GM12873 (cell line): ENCODE measurements at regions not wholly inside any gene's neighbourhood (a gene's known extent, or its start where the extent isn't known, plus 50 kb on each side); places are given as distances from the start of the nearest gene placed in this dataset.

ENCODE experiments used
- TF ChIP-seq, protein P1 (sequence below): IDR thresholded peaks from 2 replicates; pipeline ENCODE4 v1.5.1; 2012; ENCODE audit warnings: low read depth, mild to moderate bottlenecking, moderate library complexity, low read length, control low read depth; ENCODE audit not compliant: insufficient read depth; ENCODE audit errors: missing control alignments

DNA sequence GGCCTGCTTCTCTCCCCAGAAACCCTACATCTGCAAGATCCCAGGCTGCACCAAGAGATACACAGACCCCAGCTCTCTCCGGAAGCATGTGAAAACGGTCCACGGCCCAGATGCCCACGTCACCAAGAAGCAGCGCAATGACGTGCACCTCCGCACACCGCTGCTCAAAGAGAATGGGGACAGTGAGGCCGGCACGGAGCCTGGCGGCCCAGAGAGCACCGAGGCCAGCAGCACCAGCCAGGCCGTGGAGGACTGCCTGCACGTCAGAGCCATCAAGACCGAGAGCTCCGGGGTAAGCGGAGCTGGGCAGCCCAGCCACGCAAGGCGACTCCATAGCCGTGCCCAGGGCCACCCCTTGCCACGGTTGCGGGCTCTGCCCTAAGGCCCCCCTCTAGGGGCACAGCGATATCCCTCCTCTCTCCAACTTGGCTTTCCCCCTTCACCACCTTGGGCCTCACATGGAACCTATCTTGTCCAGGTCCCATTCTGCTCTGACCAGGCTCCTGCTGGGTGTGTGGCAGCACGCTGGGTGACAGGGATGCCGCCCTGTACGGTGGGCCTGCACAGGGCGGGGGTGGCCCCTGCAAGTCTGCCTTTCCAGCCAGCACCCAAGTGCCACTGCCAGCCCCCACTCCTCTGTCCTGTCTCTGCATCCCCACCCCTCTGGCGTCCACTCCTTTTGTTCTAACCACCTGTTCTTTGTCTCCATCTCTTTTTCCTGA is 248.9 kb downstream of the GLI2 start:
- TF ChIP-seq, protein P1, sequence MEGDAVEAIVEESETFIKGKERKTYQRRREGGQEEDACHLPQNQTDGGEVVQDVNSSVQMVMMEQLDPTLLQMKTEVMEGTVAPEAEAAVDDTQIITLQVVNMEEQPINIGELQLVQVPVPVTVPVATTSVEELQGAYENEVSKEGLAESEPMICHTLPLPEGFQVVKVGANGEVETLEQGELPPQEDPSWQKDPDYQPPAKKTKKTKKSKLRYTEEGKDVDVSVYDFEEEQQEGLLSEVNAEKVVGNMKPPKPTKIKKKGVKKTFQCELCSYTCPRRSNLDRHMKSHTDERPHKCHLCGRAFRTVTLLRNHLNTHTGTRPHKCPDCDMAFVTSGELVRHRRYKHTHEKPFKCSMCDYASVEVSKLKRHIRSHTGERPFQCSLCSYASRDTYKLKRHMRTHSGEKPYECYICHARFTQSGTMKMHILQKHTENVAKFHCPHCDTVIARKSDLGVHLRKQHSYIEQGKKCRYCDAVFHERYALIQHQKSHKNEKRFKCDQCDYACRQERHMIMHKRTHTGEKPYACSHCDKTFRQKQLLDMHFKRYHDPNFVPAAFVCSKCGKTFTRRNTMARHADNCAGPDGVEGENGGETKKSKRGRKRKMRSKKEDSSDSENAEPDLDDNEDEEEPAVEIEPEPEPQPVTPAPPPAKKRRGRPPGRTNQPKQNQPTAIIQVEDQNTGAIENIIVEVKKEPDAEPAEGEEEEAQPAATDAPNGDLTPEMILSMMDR: no peak

DNA sequence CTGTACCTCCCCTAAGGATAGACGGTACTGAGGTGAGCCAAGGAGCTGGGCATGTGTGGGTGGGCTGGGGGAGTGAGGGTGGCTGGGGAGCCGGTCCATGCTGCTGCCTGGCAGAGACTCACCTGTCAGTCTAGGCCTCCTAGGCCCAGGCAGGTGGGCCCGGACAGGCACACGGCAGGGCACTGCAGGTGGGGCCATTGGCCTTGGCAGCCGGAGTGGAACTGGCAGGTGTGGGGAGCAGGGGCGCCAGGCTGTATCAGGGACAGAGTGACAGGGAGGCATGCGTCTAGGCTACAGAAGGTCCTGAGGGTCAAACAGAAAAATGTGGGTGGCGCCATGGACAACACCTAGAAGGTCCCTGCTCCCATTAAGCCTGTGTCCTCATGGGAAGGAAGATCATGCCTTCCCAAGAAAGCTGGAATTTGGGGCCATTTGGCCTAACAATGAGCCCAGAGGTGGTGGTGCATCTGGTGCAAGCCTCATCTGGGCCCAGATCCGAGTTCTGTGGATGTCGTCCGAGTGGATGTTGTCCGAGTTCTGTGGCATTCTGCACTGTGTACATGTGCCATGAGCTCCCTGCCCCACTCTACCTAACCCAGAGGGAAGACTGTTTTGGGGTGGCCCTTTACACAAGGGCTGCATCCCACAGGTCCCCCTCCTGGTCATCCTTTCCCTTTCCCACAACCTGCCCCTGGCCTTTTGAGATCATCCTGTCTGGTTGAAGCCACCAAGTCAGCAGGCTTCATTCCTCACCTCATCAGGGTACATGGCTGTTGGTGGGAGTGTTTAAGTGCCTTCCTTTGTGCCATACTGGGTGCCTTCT is 249.7 kb downstream of the GLI2 start:
- TF ChIP-seq, protein P1: no peak

DNA sequence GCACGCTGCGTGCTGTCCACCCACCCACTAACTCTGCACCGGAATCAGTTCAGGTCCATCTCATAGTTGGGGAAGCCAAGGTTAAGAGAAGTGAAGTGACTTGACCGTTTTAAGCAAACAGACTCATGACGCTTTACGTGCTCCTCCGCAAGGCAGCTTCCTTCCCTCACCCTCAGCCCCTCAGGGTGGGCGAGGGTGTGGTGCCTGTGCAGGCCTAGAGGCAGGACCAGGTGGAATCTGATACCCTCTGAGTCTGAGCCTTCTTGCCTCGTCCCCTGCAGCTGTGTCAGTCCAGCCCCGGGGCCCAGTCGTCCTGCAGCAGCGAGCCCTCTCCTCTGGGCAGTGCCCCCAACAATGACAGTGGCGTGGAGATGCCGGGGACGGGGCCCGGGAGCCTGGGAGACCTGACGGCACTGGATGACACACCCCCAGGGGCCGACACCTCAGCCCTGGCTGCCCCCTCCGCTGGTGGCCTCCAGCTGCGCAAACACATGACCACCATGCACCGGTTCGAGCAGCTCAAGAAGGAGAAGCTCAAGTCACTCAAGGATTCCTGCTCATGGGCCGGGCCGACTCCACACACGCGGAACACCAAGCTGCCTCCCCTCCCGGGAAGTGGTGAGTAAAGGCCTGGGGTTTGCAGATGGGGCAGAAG is 250.5 kb downstream of the GLI2 start:
- TF ChIP-seq, protein P1: no peak

DNA sequence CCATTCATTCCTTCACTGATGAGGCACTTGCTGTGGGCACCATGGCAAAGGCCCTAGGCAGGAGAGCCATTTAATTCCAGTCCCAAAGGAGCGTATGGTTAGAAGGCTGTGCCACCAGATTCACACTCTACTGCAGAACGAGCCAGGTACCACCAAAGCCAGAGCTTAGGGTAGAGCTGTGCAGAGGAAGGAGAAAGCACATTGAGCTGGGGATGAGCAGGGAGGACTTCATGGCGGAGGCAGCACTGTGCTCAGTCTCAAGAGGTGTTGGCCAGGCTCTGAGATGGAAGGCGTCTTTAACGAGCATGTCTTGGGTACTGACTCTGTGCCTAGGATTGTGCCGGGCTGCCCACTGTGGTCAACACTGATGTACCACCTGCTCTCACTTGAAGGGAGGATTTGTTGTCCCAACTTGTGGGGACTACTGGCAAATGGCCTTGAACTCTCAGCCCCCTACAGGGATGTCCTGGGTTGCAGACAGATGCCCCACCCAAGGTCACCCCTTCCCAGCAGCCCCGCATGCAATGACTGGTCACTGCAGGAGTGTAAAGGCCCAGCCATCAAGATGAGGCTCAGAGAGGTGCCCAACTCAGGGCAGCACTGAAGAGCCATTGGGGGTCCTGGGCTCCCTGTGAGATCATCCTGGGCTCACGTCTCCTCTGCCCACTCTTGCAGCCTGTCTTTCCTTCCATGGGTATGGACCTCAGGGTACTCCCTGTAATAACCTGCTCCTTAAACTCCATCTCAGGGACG is 251.4 kb downstream of the GLI2 start:
- TF ChIP-seq, protein P1: no peak

DNA sequence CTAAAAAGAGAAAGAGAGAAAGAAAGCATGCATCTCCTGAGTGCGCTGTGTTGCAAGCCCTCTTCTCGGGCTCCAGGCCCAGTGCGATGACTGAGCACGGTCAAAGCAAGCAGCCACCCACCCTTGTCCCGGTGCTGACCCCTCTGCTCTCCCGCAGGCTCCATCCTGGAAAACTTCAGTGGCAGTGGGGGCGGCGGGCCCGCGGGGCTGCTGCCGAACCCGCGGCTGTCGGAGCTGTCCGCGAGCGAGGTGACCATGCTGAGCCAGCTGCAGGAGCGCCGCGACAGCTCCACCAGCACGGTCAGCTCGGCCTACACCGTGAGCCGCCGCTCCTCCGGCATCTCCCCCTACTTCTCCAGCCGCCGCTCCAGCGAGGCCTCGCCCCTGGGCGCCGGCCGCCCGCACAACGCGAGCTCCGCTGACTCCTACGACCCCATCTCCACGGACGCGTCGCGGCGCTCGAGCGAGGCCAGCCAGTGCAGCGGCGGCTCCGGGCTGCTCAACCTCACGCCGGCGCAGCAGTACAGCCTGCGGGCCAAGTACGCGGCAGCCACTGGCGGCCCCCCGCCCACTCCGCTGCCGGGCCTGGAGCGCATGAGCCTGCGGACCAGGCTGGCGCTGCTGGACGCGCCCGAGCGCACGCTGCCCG is 252.5 kb downstream of the GLI2 start:
- TF ChIP-seq, protein P1: no peak

DNA sequence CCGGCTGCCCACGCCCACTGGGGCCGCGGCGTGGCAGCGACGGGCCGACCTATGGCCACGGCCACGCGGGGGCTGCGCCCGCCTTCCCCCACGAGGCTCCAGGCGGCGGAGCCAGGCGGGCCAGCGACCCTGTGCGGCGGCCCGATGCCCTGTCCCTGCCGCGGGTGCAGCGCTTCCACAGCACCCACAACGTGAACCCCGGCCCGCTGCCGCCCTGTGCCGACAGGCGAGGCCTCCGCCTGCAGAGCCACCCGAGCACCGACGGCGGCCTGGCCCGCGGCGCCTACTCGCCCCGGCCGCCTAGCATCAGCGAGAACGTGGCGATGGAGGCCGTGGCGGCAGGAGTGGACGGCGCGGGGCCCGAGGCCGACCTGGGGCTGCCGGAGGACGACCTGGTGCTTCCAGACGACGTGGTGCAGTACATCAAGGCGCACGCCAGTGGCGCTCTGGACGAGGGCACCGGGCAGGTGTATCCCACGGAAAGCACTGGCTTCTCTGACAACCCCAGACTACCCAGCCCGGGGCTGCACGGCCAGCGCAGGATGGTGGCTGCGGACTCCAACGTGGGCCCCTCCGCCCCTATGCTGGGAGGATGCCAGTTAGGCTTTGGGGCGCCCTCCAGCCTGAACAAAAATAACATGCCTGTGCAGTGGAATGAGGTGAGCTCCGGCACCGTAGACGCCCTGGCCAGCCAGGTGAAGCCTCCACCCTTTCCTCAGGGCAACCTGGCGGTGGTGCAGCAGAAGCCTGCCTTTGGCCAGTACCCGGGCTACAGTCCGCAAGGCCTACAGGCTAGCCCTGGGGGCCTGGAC is 253.2 kb downstream of the GLI2 start:
- TF ChIP-seq, protein P1: no peak
